HepG2 (cell line): ENCODE measurements at regions not wholly inside any gene's neighbourhood (a gene's known extent, or its start where the extent isn't known, plus 50 kb on each side); places are given as distances from the start of the nearest gene placed in this dataset.

Experiments used
- AHDC1 ChIP-seq: sonication (generic); formaldehyde crosslinking; IDR thresholded peaks from 2 replicates; pipeline ENCODE4 v1.5.1; 2020; ENCODE audit warnings: mild to moderate bottlenecking, missing genetic modification reagents, borderline replicate concordance
- ETV6 ChIP-seq: sonication (generic); formaldehyde crosslinking; conservative IDR thresholded peaks from 2 replicates; pipeline ENCODE4 v1.4.0; 2020; ENCODE audit warnings: missing genetic modification reagents
- FOXA3 ChIP-seq: IDR thresholded peaks from 2 replicates; pipeline ENCODE4 v1.6.1; 2016; ENCODE audit warnings: missing genetic modification reagents, missing compliant biosample characterization
- HNF4A ChIP-seq: sonication (generic); formaldehyde crosslinking; IDR thresholded peaks from 2 replicates; pipeline ENCODE4 v1.4.0; 2020; ENCODE audit warnings: missing genetic modification reagents
- HOXA9 ChIP-seq: sonication (generic); formaldehyde crosslinking; IDR thresholded peaks from 2 replicates; pipeline ENCODE4 v1.8.1; 2022; ENCODE audit warnings: missing genetic modification reagents, mild to moderate bottlenecking, moderate library complexity, borderline replicate concordance
- KAT7 ChIP-seq: IDR thresholded peaks from 2 replicates; pipeline ENCODE4 v1.6.1; 2018; ENCODE audit warnings: borderline replicate concordance, missing compliant biosample characterization
- MTF1 ChIP-seq: sonication (generic); formaldehyde crosslinking; IDR thresholded peaks from 2 replicates; pipeline ENCODE4 v1.5.0; 2020; ENCODE audit warnings: missing genetic modification reagents
- MXD4 ChIP-seq: IDR thresholded peaks from 2 replicates; pipeline ENCODE4 v1.6.1; 2016; ENCODE audit warnings: mild to moderate bottlenecking, missing biosample characterization, missing genetic modification reagents
- NAIF1 ChIP-seq: sonication (generic); formaldehyde crosslinking; IDR thresholded peaks from 2 replicates; pipeline ENCODE4 v1.5.0; 2020; ENCODE audit warnings: mild to moderate bottlenecking, missing genetic modification reagents, borderline replicate concordance
- PHF20 ChIP-seq: sonication (generic); formaldehyde crosslinking; IDR thresholded peaks from 2 replicates; pipeline ENCODE4 v1.5.0; 2020; ENCODE audit warnings: mild to moderate bottlenecking, missing genetic modification reagents
- RNF2 ChIP-seq: fragments of 450-650 bp; conservative IDR thresholded peaks from 2 replicates; pipeline ENCODE4 v1.6.1; 2016; ENCODE audit warnings: low read depth
- SMARCC2 ChIP-seq: fragments of 450-650 bp; IDR thresholded peaks from 2 replicates; pipeline ENCODE4 v1.6.1; 2017; ENCODE audit warnings: antibody characterized with exemption, mild to moderate bottlenecking
- TFDP1 ChIP-seq: IDR thresholded peaks from 2 replicates; pipeline ENCODE4 v1.6.1; 2016; ENCODE audit warnings: missing compliant biosample characterization, missing genetic modification reagents, borderline replicate concordance
- ZBTB7A ChIP-seq: sonication (generic); formaldehyde crosslinking; IDR thresholded peaks from 2 replicates; pipeline ENCODE4 v1.8.0; 2022; ENCODE audit warnings: mild to moderate bottlenecking, missing genetic modification reagents
- ZFP36L2 ChIP-seq: sonication (generic); formaldehyde crosslinking; IDR thresholded peaks from 2 replicates; pipeline ENCODE4 v1.4.0; 2020; ENCODE audit warnings: missing genetic modification reagents
- ZNF205 ChIP-seq: IDR thresholded peaks from 2 replicates; pipeline ENCODE4 v1.6.1; 2018; ENCODE audit warnings: missing biosample characterization, missing genetic modification reagents
- ZNF235 ChIP-seq: sonication (generic); formaldehyde crosslinking; IDR thresholded peaks from 2 replicates; pipeline ENCODE4 v1.8.1; 2023; ENCODE audit warnings: mild to moderate bottlenecking, missing genetic modification reagents, borderline replicate concordance
- ZNF276 ChIP-seq: sonication (generic); formaldehyde crosslinking; IDR thresholded peaks from 2 replicates; pipeline ENCODE4 v1.4.0; 2020; ENCODE audit warnings: mild to moderate bottlenecking, low read depth, missing genetic modification reagents
- ZNF530 ChIP-seq: sonication (generic); formaldehyde crosslinking; IDR thresholded peaks from 2 replicates; pipeline ENCODE4 v1.5.0; 2020; ENCODE audit warnings: low read depth, mild to moderate bottlenecking, missing genetic modification reagents
- ZNF552 ChIP-seq: sonication (generic); formaldehyde crosslinking; IDR thresholded peaks from 2 replicates; pipeline ENCODE4 v1.9.0; 2022; ENCODE audit warnings: missing genetic modification reagents, mild to moderate bottlenecking, borderline replicate concordance
- ZNF772 ChIP-seq: sonication (generic); formaldehyde crosslinking; IDR thresholded peaks from 2 replicates; pipeline ENCODE4 v1.5.0; 2020; ENCODE audit warnings: mild to moderate bottlenecking, missing genetic modification reagents
- TF ChIP-seq, protein P1 (sequence below): IDR thresholded peaks from 2 replicates; pipeline ENCODE4 v1.6.1; 2012; ENCODE audit warnings: inconsistent platforms

DNA sequence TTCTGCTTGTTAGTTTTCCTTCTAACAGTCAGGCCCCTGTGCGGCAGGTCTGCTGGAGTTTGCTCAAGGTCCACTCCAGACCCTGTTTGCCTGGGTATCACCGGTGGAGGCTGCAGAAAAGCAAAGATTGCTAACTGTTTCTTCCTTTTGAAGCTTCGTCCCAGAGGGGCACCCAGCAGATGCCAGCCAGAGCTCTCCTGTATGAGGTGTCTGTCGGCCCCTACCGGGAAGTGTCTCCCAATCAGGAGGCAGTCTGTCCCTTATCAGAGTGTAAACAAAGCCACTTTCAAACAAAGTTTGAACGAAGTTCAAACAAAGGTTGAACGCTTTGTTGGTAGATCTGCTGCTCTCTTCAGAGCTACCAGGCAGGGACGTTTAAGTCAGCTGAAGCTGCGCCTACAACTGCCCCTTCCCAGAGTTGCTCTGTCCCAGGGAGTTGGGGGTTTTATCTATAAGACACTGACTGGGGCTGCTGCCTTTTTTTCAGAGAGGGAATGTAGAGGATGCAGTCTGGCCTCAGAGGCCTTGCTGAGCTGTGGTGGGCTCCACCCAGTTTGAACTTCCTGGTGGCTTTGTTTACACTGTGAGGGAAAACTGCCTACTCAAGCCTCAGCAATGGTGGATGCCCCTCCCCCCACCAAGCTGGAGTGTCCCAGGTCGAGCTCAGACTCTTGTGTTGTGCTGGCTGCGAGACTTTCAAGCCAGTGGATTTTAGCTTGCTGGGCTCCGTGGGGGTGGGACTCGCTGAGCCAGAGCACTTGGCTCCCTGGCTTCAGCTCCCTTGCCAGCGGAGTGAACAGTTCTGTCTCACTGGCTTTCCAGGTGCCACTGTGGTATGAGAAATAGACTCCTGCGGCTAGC is 401.8 kb downstream of the SRGAP2C start (continued):
- TF ChIP-seq, protein P1, sequence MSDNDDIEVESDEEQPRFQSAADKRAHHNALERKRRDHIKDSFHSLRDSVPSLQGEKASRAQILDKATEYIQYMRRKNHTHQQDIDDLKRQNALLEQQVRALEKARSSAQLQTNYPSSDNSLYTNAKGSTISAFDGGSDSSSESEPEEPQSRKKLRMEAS, result peak; percentile 64
- peak; percentile 49; the same call in 1 of the 2 replicates for TF ChIP-seq TFDP1
- peak; percentile 50; the same call in 1 of the 2 replicates for TF ChIP-seq ZNF205 (CRISPR knock-in tag)
- TF ChIP-seq ZNF772, result 0 out of 2 replicates have a peak, but pooled peaks have one; percentile 6
- TF ChIP-seq ZNF235, result no peak
- peak; percentile 79 for TF ChIP-seq FOXA3 (CRISPR knock-in tag)
- no peak for TF ChIP-seq RNF2
- TF ChIP-seq ZNF276 (CRISPR knock-in tag), result no peak
- no peak for TF ChIP-seq SMARCC2
- TF ChIP-seq ZFP36L2, result no peak
- TF ChIP-seq ZNF530, result no peak
- peak; percentile 58; the same call in 1 of the 2 replicates for TF ChIP-seq ZNF552 (CRISPR knock-in tag)
- peak; percentile 83; the same call in 1 of the 2 replicates for TF ChIP-seq AHDC1
- no peak for TF ChIP-seq PHF20 (CRISPR knock-in tag)
- TF ChIP-seq KAT7 (CRISPR knock-in tag), result no peak
- peak; percentile 73 for TF ChIP-seq HNF4A (CRISPR knock-in tag)
- peak; percentile 33; the same call in 1 of the 2 replicates for TF ChIP-seq ZBTB7A (CRISPR knock-in tag)
- 0 out of 2 replicates have a peak, but pooled peaks have one; percentile 49 for TF ChIP-seq MTF1 (CRISPR knock-in tag)
- TF ChIP-seq ETV6 (CRISPR knock-in tag), result no peak; the same call in 1 of the 2 replicates
- TF ChIP-seq MXD4 (CRISPR knock-in tag), result 0 out of 2 replicates have a peak, but pooled peaks have one; percentile 3
- no peak for TF ChIP-seq NAIF1
- TF ChIP-seq HOXA9, result no peak
